Sigmoid colon (tissue), 3 donors: ENCODE measurements at regions not wholly inside any gene's neighbourhood (a gene's known extent, or its start where the extent isn't known, plus 50 kb on each side); places are given as distances from the start of the nearest gene placed in this dataset.

Experiments used
- CTCF ChIP-seq, 4 experiments: fragments of 450-650 bp in 3 of 4; fragments of 200-600 bp in 1 of 4; IDR thresholded peaks; one replicate each; pipeline ENCODE4 v1.5.1; 2016 to 2019; ENCODE audit warnings: antibody characterized with exemption in 4 of 4, mild to moderate bottlenecking in 3 of 4, moderate library complexity in 2 of 4
- POLR2A ChIP-seq, 2 donors: fragments of 450-650 bp; IDR thresholded peaks; one replicate each; pipeline ENCODE4 v1.6.1; 2016; ENCODE audit warnings: antibody characterized with exemption in 2 of 2, mild to moderate bottlenecking in 2 of 2, moderate library complexity in 2 of 2

- TF ChIP-seq POLR2A (IDR thresholded peaks at IDR 0.05) (no peak), CTCF (IDR thresholded peaks at IDR 0.05) (no peak)
Measured at GRCh38 chr2:14960686-14961324, 328.3 kb downstream of the LRATD1 start.
